ENCODE measurements at regions not wholly inside any gene's neighbourhood (a gene's known extent, or its start where the extent isn't known, plus 50 kb on each side); places are given as distances from the start of the nearest gene placed in this dataset.

- no peak for TF ChIP-seq POLR2AphosphoS5 (IDR thresholded peaks at IDR 0.05)
- no peak for TF ChIP-seq CTCF (IDR thresholded peaks at IDR 0.05)
These were observed 167.9 kb upstream of the TAB2 start for GRCh38 chr6:149149653-149150052.
